SK-N-SH (cell line): ENCODE measurements at regions not wholly inside any gene's neighbourhood (a gene's known extent, or its start where the extent isn't known, plus 50 kb on each side); places are given as distances from the start of the nearest gene placed in this dataset.

ENCODE experiments used
- CTCF ChIA-PET: fragments of 300-600, 350-600 bp; formaldehyde crosslinking; extraction: SDS; loops from one replicate; lab custom pipeline; 2021; lab: Yijun Ruan, JAX
- POLR2A ChIA-PET: fragments of 350-600 bp; sonication (Branson Sonifier 250); formaldehyde crosslinking; extraction: SDS; loops from one replicate; lab custom pipeline; 2020; ENCODE audit warnings: antibody characterized with exemption, inconsistent platforms; lab: Yijun Ruan, JAX
- DNase-seq: peaks from one replicate; pipeline ENCODE4 v3.0.0; 2012
- H2AFZ ChIP-seq: fragments of 200-600 bp; sonication (generic); 2 replicates; pipeline ENCODE4 v1.8.1; 2016; ENCODE audit warnings: antibody characterized with exemption, mild to moderate bottlenecking, low read depth
- H3F3A ChIP-seq: fragments of 200-600 bp; sonication (generic); replicated peaks from 2 replicates; pipeline ENCODE3; 2016; ENCODE audit warnings: antibody characterized with exemption, mild to moderate bottlenecking; ENCODE audit not compliant: insufficient read depth
- H3K27ac ChIP-seq, 2 experiments: fragments of 200-500 bp in 1 of 2; fragments of 200-600 bp in 1 of 2; sonication (Bioruptor generic) in 1 of 2; sonication (generic), shearing (Covaris generic) in 1 of 2; 2 replicates each; pipeline versions ENCODE4 v1.5.1 to v1.6.1; 2014 to 2016; ENCODE audit warnings: low read depth in 2 of 2, inconsistent platforms in 1 of 2, low read length in 1 of 2, mild to moderate bottlenecking in 1 of 2, mixed read lengths in 1 of 2
- H3K27me3 ChIP-seq: fragments of 200-600 bp; sonication (generic), shearing (Covaris generic); 2 replicates; pipeline ENCODE4 v1.6.1; 2016; ENCODE audit warnings: mixed run types; ENCODE audit not compliant: insufficient read depth
- H3K36me3 ChIP-seq, 2 experiments: fragments of 200-500 bp in 1 of 2; fragments of 200-600 bp in 1 of 2; sonication (Bioruptor generic) in 1 of 2; sonication (generic) in 1 of 2; replicated peaks in 1 of 2; 2 replicates each; pipeline versions ENCODE3 to v1.5.1; 2014 to 2016; ENCODE audit warnings: low read length in 1 of 2, mild to moderate bottlenecking in 1 of 2; ENCODE audit not compliant: insufficient read depth in 2 of 2, control insufficient read depth in 1 of 2
- H3K4me1 ChIP-seq, 2 experiments: fragments of 200-500 bp in 1 of 2; fragments of 200-600 bp in 1 of 2; sonication (Bioruptor generic) in 1 of 2; sonication (generic), shearing (Covaris generic) in 1 of 2; 2 replicates each; pipeline versions ENCODE4 v1.5.1 to v1.6.1; 2014 to 2016; ENCODE audit warnings: low read depth in 1 of 2, low read length in 1 of 2, mixed run types in 1 of 2; ENCODE audit not compliant: insufficient read depth in 2 of 2, control insufficient read depth in 1 of 2
- H3K4me2 ChIP-seq: fragments of 200-600 bp; sonication (generic), shearing (Covaris generic); 2 replicates; pipeline ENCODE4 v1.6.1; 2017; ENCODE audit warnings: mixed run types
- H3K4me3 ChIP-seq, 2 experiments: fragments of 200-500 bp in 1 of 2; fragments of 200-600 bp in 1 of 2; sonication (Bioruptor generic) in 1 of 2; sonication (generic), shearing (Covaris generic) in 1 of 2; 2 replicates each; pipeline versions ENCODE4 v1.5.1 to v1.8.1; 2014 to 2016; ENCODE audit warnings: low read depth in 2 of 2, inconsistent platforms in 1 of 2, low read length in 1 of 2, mild to moderate bottlenecking in 1 of 2, mixed read lengths in 1 of 2, moderate library complexity in 1 of 2
- H3K79me2 ChIP-seq: fragments of 200-600 bp; sonication (generic); 2 replicates; pipeline ENCODE4 v1.8.1; 2017; ENCODE audit warnings: mild to moderate bottlenecking; ENCODE audit not compliant: insufficient read depth
- H3K9ac ChIP-seq: fragments of 200-600 bp; sonication (generic); 2 replicates; pipeline ENCODE4 v1.6.1; 2017; ENCODE audit warnings: mixed run types
- H3K9me2 ChIP-seq: fragments of 200-600 bp; sonication (generic); 2 replicates; pipeline ENCODE4 v1.6.1; 2017; ENCODE audit warnings: mixed run types
- H3K9me3 ChIP-seq: fragments of 200-600 bp; sonication (generic); 2 replicates; pipeline ENCODE4 v1.6.1; 2017; ENCODE audit warnings: mixed run types, mild to moderate bottlenecking, moderate library complexity
- H4K20me1 ChIP-seq: fragments of 200-600 bp; sonication (generic); 2 replicates; pipeline ENCODE4 v1.6.1; 2017; ENCODE audit warnings: mild to moderate bottlenecking, mixed run types; ENCODE audit not compliant: insufficient read depth
- CHD2 ChIP-seq: fragments of 150-350 bp; IDR thresholded peaks from 2 replicates; pipeline ENCODE4 v1.6.1; 2018; ENCODE audit warnings: low read length; ENCODE audit not compliant: partially characterized antibody
- EZH2phosphoT487 ChIP-seq: fragments of 200-600 bp; sonication (generic); IDR thresholded peaks from 2 replicates; pipeline ENCODE4 v1.6.1; 2017; ENCODE audit warnings: low read depth, mixed run types, mild to moderate bottlenecking, antibody characterized with exemption, moderate library complexity, borderline replicate concordance
- FOXM1 ChIP-seq: IDR thresholded peaks from 2 replicates; pipeline ENCODE4 v1.4.0; 2012; ENCODE audit warnings: low read depth, mild to moderate bottlenecking
- MEF2A ChIP-seq: IDR thresholded peaks from 2 replicates; pipeline ENCODE4 v1.4.0; 2012; ENCODE audit warnings: low read depth, borderline replicate concordance
- POLR2AphosphoS5 ChIP-seq: IDR thresholded peaks from 2 replicates; pipeline ENCODE4 v1.6.1; 2012; ENCODE audit warnings: low read depth, low read length
- SIN3A ChIP-seq: IDR thresholded peaks from 2 replicates; pipeline ENCODE4 v1.6.1; 2012; ENCODE audit warnings: low read depth, mild to moderate bottlenecking, low read length, moderate library complexity, borderline replicate concordance
- SMC3 ChIP-seq: IDR thresholded peaks from 2 replicates; pipeline ENCODE4 v1.6.1; 2012; ENCODE audit warnings: low read depth, low read length, improper control_type of control experiment
- TAF1 ChIP-seq: IDR thresholded peaks from 2 replicates; pipeline ENCODE4 v1.6.1; 2012; ENCODE audit warnings: low read depth, mild to moderate bottlenecking, low read length, moderate library complexity, borderline replicate concordance
- YY1 ChIP-seq: IDR thresholded peaks from 2 replicates; pipeline ENCODE4 v1.4.0; 2012; ENCODE audit warnings: low read depth, mild to moderate bottlenecking
- WGBS: methylation state at CpG from one replicate; pipeline ENCODE4 v1.1.6; 2017; ENCODE audit warnings: low lambda C conversion rate; 5-methylcytosine and 5-hydroxymethylcytosine counted together
- TF ChIP-seq, protein P1 (sequence below): IDR thresholded peaks from 2 replicates; pipeline ENCODE4; 2012
- TF ChIP-seq, protein P2 (sequence below): fragments of 200-600 bp; sonication (generic); IDR thresholded peaks from 2 replicates; pipeline ENCODE4 v1.6.1; 2017; ENCODE audit warnings: antibody characterized with exemption, mild to moderate bottlenecking, moderate library complexity
- TF ChIP-seq, protein P3 (sequence below): IDR thresholded peaks from 2 replicates; pipeline ENCODE4 v1.4.0; 2012; ENCODE audit warnings: low read depth, borderline replicate concordance

DNA sequence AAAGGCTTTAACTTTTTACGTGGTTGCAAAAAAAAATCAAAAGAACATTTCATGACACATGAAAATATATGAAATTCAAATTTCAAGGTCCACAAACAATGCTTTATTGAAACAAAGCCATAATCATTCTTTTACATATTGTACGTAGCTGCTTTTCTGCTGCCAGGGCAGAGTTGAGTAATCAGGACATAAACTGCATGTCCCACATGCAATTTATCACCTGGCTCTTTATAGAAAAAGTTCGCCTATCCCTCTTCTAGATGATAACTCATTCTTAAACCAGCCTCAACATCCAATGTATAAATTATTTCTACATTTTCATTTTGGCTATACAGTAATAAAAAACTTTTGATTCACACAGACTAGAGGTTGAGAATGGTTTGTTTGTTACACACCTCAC lies 154.9 kb downstream of the AXIN2 start:
- no peak overlapping the region for H3K4me2 ChIP-seq
- no peaks in the 10 kb centered on the region for H3K4me1 ChIP-seq
- no peaks in the 10 kb centered on the region for H3K79me2 ChIP-seq
- H3K27ac ChIP-seq: no peak overlapping the region
- no peak overlapping the region for H3K9ac ChIP-seq
- TF ChIP-seq, protein P1, sequence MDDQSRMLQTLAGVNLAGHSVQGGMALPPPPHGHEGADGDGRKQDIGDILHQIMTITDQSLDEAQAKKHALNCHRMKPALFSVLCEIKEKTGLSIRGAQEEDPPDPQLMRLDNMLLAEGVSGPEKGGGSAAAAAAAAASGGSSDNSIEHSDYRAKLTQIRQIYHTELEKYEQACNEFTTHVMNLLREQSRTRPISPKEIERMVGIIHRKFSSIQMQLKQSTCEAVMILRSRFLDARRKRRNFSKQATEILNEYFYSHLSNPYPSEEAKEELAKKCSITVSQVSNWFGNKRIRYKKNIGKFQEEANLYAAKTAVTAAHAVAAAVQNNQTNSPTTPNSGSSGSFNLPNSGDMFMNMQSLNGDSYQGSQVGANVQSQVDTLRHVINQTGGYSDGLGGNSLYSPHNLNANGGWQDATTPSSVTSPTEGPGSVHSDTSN: no peak
- TF ChIP-seq FOXM1 (no peak), CHD2 (no peak), MEF2A (no peak), SMC3 (no peak), TAF1 (no peak), EZH2phosphoT487 (no peak), POLR2AphosphoS5 (no peak)
- TF ChIP-seq, protein P2, sequence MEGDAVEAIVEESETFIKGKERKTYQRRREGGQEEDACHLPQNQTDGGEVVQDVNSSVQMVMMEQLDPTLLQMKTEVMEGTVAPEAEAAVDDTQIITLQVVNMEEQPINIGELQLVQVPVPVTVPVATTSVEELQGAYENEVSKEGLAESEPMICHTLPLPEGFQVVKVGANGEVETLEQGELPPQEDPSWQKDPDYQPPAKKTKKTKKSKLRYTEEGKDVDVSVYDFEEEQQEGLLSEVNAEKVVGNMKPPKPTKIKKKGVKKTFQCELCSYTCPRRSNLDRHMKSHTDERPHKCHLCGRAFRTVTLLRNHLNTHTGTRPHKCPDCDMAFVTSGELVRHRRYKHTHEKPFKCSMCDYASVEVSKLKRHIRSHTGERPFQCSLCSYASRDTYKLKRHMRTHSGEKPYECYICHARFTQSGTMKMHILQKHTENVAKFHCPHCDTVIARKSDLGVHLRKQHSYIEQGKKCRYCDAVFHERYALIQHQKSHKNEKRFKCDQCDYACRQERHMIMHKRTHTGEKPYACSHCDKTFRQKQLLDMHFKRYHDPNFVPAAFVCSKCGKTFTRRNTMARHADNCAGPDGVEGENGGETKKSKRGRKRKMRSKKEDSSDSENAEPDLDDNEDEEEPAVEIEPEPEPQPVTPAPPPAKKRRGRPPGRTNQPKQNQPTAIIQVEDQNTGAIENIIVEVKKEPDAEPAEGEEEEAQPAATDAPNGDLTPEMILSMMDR: no peak
- TF ChIP-seq, all 33 proteins: peak for 0
- H3K36me3 ChIP-seq: no peaks in the 10 kb centered on the region
- H3K9me3 ChIP-seq: no peaks in the 10 kb centered on the region
- no peaks in the 10 kb centered on the region for H3F3A ChIP-seq
- ChIA-PET CTCF (interaction anchor here (1.1 kb wide), 1 partner anchor 10 kb away, joined by 5 read pairs; no protein-coding TSS in a partner anchor), POLR2A (no interaction called here)
- DNase-seq: no peak
- 65% methylated on average over 3 of the region's 3 CpGs for WGBS
- H3K27me3 ChIP-seq: no peaks in the 10 kb centered on the region
- no peak overlapping the region for H2AFZ ChIP-seq
- no peak overlapping the region for H3K4me3 ChIP-seq
- H4K20me1 ChIP-seq: no peaks in the 10 kb centered on the region
- H3K9me2 ChIP-seq: no peaks in the 10 kb centered on the region

DNA sequence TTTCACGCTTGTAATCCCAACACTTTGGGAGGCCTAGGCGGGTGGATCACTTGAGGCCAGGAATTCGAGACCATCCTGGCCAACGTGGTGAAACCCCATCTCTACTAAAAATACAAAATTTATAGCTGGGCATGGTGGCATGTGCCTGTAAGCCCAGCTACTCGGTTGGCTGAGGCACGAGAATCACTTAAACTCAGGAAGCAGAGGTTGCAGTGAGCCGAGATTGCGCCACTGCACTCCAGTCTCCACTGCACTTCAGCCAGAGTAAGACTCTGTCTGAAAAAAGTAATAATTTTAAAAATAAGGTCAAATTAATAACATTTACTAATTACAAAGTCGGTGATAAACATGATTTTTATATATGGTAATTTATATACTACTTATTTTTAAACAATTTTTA lies 155.9 kb downstream of the AXIN2 start:
- Histone ChIP-seq H3K4me2 (no peak overlapping the region), H3F3A (no peaks in the 10 kb centered on the region), H4K20me1 (no peaks in the 10 kb centered on the region), H3K9me2 (no peaks in the 10 kb centered on the region), H3K79me2 (no peaks in the 10 kb centered on the region), H3K27me3 (peaks cover 5% of the 10 kb centered on the region; the same call in 1 of the 2 replicates), H3K36me3 (no peaks in the 10 kb centered on the region), H2AFZ (no peak overlapping the region), H3K9me3 (no peaks in the 10 kb centered on the region), H3K4me3 (no peak overlapping the region), H3K9ac (no peak overlapping the region), H3K4me1 (no peaks in the 10 kb centered on the region), H3K27ac (no peak overlapping the region)
- TF ChIP-seq EZH2phosphoT487: no peak
- TF ChIP-seq SMC3: no peak
- DNase-seq: no peak
- CTCF ChIA-PET: interaction anchor here (1.1 kb wide), 1 partner anchor 9 kb away, joined by 5 read pairs; no protein-coding TSS in a partner anchor
- POLR2A ChIA-PET: no interaction called here
- 60% methylated on average over 9 of the region's 9 CpGs for WGBS

DNA sequence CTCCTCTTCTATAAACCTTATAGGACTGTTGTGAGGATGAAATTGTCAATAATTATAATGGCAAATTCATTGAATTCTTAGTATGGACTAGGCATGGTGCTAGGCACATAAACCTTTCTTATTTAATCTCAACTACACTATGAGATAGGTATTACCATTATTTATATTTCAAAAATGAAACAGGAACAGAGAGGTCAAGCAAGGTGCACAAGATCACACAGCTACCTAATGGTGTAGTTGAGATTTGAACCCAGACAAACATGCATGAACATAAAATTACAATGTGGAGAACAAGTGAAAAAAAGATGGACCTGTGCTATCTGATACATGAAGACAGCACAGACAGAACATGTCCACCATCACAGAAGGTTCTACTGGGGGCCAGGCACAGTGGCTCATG lies 156.7 kb downstream of the AXIN2 start:
- H3K9ac ChIP-seq: no peak overlapping the region
- H3K27ac ChIP-seq: no peak overlapping the region
- DNase-seq: no peak
- H3K36me3 ChIP-seq: no peaks in the 10 kb centered on the region
- H3K4me1 ChIP-seq: no peaks in the 10 kb centered on the region
- no peak overlapping the region for H3K4me2 ChIP-seq
- no peaks in the 10 kb centered on the region for H3F3A ChIP-seq
- H3K27me3 ChIP-seq: peaks cover 7% of the 10 kb centered on the region; the same call in 1 of the 2 replicates
- H3K9me2 ChIP-seq: no peaks in the 10 kb centered on the region
- H4K20me1 ChIP-seq: no peaks in the 10 kb centered on the region
- ChIA-PET CTCF (interaction anchor here (1.4 kb wide), 1 partner anchor 8 kb away, joined by 4 read pairs; no protein-coding TSS in a partner anchor), POLR2A (no interaction called here)
- no peak overlapping the region for H2AFZ ChIP-seq
- H3K4me3 ChIP-seq: no peak overlapping the region
- H3K79me2 ChIP-seq: no peaks in the 10 kb centered on the region
- no peaks in the 10 kb centered on the region for H3K9me3 ChIP-seq
- TF ChIP-seq, protein P2: no peak
- TF ChIP-seq EZH2phosphoT487: no peak
- no peak for TF ChIP-seq SIN3A
- no peak for TF ChIP-seq POLR2AphosphoS5
- TF ChIP-seq, protein P3, sequence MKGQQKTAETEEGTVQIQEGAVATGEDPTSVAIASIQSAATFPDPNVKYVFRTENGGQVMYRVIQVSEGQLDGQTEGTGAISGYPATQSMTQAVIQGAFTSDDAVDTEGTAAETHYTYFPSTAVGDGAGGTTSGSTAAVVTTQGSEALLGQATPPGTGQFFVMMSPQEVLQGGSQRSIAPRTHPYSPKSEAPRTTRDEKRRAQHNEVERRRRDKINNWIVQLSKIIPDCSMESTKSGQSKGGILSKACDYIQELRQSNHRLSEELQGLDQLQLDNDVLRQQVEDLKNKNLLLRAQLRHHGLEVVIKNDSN: no peak
- no peak for TF ChIP-seq YY1
